ENCODE measurements at regions not wholly inside any gene's neighbourhood (a gene's known extent, or its start where the extent isn't known, plus 50 kb on each side); places are given as distances from the start of the nearest gene placed in this dataset.
"Not testable (repeated sequence)": the region's sequence is repeated elsewhere in the genome, so short reads cannot be mapped to it uniquely, and the experiment has no call there.

DNA sequence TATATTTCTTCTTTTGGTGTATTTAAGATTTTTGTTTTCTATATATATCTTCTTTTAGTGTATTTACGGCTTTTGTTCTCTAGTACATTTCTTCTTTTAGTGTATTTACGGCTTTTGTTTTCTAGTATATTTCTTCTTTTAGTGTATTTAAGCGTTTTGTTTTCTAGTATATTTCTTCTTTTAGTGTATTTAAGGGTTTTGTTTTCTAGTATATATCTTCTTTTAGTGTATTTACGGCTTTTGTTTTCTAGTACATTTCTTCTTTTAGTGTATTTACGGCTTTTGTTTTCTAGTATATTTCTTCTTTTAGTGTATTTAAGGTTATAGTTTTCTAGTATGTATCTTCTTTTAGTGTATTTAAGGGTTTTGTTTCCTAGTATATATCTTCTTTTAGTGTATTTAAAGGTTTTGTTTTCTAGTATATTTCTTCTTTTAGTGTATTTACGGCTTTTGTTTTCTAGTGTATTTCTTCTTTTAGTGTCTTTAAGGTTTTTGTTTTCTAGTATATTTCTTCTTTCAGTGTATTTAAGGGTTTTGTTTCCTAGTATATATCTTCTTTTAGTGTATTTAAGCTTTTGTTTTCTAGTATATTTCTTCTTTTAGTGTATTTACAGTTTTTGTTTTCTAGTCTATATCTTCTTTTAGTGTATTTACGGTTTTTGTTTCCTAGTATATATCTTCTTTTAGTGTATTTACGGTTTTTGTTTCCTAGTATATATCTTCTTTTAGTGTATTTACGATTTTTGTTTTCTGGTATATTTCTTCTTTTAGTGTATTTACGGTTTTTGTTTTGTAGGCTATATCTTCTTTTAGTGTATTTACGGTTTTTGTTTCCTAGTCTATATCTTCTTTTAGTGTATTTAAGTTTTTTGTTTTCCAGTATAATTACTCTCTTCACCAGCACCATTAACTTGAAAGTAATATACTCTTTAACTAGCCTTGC, 249.4 kb downstream of the SHOX start:
- not testable (repeated sequence) for DNase-seq

- no peak for DNase-seq
Observed at GRCh38 chrX:874061-874460, 243.5 kb downstream of the SHOX start.

DNA sequence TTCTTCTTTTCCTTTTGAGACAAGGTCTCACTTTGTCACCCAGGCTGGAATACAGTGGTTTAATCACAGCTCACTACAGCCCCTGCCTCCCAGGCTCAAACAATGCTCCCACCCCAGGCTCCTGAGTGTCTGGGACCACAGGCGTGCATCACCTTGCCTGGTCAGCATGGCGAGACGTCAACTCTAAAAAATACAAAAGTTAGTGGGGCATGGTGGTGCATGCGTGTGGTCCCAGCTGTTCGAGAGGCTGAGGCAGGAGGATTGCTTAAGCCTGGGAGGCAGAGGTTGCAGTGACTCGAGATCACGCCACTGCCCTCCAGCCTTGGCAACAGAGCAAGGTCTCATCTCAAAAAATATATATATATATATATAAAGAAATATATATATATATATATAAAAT, 242.4 kb downstream of the SHOX start:
- no peak for DNase-seq

- no peak for DNase-seq
Observed at GRCh38 chrX:872090-872489, 241.5 kb downstream of the SHOX start.

DNA sequence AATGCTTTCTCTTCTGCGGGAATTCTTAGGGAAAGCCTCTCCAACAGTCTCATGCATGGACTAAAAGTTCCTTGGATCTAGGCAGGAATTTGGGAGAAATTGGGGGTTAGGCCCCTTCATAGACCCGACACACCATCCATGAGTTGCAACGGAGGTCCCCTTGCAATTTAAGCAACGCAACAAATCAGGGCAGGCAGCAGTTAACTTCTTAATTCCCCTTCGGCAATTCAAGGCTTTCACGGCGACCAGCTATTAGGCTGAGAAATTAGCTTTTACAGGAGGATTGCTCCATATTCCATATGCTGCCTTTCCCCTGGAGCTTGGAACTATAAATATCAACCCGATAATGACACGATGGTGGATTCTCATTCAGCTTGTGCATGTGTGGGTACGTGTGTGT, 241.0 kb downstream of the SHOX start:
- no peak for DNase-seq

DNA sequence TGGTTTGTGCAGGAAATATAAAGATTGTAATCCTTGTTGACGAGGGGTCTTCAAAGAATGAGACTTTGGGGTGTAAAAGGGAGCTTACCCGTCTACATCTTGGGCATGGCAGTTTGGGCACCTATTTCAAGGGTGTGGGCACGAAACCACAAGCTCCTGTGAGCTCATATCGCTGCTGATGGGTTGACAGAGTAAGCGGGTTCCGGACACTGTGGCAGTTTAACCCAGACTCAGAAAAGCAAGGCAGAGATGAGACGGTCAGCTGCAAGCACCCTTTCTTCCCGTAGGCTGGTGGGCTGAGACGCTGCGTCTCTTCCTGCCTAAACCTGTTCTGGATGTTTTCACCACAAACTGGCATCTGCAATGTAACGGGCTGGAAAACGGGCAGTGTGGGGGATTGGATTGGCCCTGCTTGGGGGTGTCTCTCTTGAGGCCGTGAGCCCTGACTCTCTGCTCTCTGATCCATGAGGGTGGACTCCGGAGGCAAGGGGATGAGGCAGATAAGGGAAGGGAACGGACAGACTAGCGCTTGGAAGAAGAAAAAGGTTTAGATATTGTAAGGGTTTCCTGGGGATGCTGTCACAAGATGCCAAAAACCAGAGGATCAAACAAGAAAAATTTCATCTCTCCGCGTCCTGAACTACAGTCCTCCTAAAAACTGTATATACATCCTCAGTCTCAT, 237.5 kb downstream of the SHOX start:
- no peak for DNase-seq

GRCh38 chrX:867502-867901, 236.9 kb downstream of the SHOX start:
- no peak for DNase-seq

DNA sequence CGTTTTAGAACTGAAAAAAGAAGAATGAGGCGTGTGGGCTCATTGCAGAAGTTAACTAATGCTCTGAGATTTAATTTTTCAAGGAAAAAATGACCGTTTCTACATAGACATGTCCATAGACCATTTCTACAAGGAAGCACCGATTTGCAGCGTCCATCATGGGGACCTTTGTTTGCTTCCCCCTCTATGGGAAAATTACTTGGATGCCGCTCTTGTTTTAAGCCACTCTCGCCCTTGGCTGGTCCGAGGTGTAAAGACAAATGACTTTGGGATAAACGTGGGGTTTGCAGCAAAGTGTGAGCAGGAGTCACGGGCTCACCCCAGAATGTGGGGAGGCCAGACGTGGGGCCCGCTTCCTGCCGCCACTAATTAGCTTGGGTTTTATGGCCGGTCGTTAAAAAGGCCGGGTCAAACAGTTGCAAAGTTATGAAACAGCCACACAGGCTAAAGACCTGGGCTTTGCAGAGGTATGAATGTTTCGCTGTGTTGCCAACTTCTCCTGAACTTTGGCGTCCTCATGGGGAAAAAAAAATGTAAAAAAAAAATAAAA, 235.9 kb downstream of the SHOX start:
- no peak for DNase-seq

GRCh38 chrX:865422-865821, 234.8 kb downstream of the SHOX start:
- no peak for DNase-seq

DNA sequence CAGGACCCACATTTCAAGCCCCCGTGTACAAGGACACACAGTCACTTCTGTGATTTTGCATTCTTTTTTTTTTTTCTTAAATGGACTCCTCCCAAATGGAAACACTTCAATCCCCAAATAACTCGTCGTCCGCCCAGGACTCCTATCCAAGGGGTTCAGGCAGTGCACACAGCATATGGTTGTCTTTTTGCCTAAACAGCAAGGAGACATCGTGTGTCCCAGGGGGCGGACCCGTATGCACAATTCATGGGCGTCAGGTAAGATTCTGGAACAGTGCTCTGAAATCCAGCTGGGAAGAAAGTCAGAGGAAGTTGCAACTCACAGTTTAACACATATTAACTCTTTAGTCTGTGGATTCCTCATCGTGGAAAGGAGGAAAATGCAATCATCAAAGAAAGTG, 231.3 kb downstream of the SHOX start:
- DNase-seq: no peak

- DNase-seq: no peak
Observed at GRCh38 chrX:861340-861890, 230.8 kb downstream of the SHOX start.

DNA sequence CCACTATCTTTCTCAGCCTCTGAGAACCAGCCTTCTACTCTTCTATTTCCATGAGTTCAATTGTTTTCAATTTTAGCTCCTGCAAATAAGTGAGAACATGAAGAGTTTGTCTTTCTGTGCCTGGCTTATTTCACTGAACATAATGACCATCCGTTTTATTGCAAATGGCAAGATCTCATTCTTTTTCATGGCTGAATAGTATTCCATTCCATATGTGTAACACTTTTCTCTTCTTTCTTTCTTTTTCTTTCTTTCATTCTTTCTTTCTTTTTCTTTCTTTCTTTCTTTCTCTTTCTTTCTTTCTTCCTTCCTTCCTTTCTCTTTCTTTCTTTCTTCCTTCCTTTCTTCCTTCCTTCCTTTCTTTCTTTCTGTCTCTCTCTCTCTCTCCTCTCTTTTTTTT, 228.7 kb downstream of the SHOX start:
- no peak for DNase-seq

GRCh38 chrX:858542-859078, 228.0 kb downstream of the SHOX start:
- DNase-seq: no peak

DNA sequence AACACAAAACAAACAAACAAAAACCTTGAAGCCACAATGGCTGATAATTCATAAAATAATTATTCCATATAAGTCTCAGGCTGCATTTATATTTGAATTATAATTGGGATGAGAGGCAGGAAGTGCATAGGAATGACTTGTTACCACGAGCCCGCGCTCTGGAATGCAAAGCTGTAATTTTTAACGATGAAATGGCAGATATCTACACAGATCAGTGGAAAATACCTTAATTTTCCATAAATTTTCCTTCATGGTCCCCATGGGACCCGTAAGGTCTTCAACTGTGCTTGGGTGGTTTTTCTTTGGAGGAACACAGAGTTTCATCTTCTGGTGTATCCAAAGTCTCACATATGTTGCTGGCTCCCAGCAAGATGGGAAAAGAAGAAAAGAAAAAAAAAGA, 226.8 kb downstream of the SHOX start:
- DNase-seq: no peak

DNA sequence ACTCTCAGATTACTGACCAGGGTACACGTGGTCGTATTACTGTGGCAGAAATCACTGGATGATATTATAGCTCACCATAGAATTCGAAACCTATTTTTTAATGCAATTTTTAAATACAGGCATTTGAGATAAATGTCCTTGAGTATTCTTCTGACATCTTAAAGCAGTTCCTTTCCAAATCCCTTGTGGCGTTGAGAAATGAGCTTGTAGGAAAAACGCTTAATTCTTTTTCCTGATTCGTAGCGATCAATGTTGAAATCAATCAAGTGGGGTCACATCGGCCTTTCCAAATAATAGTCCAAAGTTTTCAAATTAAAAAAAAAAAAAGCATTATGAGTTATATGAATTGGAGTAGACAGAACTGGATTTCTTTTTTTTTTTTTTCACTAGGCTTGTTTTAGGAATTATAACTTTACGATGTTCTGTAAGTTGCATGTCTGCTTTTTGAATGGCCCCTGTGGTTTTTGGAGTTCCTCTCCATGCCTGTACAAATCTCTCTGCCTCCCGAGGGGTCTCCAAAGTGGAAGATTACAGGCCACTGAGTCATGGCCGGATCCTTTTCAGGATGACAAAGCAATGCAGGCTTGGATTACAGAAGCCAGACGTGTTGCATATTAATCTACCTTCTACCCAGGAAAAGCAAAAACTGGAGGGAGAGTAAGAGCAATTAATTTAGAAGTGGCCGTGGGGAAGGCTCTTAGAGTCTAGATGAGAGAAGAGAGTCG, 226.1 kb downstream of the SHOX start:
- DNase-seq: no peak

DNA sequence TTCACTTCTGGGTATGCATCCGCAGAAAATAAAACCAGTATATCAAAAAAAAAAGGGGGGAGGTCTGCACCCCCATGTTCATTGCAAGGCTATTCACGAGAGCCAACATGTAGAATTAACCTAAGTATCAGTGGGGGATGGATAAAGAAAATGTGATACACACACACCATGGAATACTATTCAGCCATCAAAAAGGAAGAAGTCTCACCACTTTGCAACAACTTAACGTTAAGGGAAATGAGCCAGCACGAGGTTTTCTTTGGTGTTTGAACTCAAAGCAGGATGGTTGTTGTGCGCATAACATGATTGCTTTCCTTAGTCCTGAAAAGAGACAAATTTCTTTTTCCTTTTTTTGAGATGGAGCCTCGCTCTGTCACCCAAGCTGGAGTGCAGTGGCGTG, 222.7 kb downstream of the SHOX start:
- DNase-seq: no peak

DNA sequence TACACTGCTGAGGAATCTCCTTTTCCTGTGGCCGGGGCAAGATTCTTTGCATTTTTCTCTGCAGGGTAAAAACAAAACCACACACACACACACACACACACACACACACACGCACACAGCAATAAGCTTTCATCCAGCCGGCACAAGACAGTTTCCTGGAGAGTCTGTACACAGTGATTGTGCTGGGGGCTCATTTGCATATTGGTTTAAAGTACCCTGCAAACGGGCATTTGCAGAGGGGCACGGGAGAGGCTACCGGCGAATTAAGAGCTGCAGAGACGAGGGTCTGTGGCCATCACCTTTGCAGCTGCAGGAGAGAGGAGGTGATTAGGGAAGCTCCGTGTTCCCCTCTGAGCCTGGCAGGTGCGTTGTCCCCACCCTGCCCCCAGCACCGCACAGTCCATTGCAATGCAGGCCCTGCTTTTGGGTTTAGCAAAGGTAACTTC, 219.9 kb downstream of the SHOX start:
- no peak for DNase-seq

DNA sequence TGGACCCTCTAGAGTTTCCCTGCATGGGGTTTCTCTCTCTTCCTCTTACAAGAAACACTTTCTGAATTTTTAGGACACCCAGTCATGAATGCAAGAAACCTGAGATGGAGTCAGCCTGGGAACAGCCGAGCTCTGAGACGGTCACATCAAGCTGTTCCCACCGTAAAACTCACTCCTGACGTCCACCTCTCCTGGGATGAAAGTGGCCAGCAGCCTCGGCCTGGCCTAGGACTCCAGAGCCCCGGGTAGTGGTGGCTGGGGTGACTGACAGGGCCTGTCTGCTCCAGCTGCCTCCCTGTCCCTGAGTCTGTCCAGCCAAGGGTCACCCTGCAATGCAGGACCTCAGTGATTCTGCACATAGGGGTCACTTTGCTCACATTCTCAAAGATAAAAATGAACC, 217.8 kb downstream of the SHOX start:
- no peak for DNase-seq

GRCh38 chrX:843306-843705, 212.7 kb downstream of the SHOX start:
- DNase-seq: no peak

DNA sequence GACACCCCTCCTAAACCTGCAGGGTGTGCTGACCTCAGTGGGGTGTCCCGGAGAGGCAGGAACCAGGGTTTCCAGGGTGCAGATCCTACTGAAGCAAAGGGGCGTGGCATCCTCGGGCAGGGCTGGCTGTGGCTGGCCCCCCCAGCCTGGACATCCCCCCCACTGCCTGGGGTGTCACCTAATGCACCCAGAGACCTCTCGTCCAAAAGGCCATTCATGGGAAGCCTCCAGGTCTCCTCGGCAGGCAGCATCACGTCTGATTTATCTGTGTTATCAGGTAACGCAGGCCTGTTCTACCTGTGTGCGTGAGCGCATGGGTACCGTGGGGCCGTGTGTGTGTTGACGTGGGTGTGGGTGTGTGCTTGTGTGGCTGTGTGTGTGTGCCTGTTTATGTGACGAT, 210.0 kb downstream of the SHOX start:
- DNase-seq: no peak

GRCh38 chrX:838666-839065, 208.1 kb downstream of the SHOX start:
- not testable (repeated sequence) for DNase-seq

DNA sequence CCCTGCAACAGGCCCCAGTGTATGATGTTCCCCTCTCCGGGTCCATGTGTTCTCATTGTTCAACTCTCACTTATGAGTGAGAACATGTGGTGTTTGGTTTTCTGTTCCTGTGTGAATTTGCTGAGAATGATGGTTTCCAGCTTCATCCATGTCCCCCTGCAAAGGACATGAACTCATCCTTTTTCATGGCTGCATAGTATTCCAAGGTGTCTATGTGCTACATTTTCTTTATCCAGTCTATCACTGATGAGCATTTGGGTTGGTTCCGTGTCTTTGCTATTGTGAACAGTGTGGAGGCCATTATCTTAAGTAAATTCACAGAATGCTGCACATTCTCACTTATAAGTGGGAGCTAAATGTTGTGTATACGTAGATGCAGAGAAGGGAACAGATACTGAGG, 205.3 kb downstream of the SHOX start:
- not testable (repeated sequence) for DNase-seq

DNA sequence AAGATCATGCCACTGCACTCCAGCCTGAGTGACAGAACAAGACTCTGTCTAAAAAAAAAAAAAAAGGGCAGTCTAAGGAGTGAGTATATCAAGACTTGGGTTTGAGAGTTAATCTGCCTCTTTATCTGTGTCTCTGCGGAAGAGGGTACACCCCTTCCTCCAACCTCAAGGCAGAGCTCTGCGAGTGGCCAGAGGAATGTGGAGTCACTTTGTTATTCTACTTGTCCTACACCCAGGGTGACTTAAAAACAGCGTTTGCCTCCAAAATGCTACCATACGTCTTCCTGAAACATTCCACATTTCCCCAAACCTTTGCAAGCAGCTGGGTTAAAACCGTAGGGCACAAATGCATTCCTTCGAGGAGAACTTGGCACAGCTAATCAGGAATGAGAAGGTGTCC, 199.9 kb downstream of the SHOX start:
- DNase-seq: no peak
